HTR-8/SVneo (cell line): ENCODE measurements at regions not wholly inside any gene's neighbourhood (a gene's known extent, or its start where the extent isn't known, plus 50 kb on each side); places are given as distances from the start of the nearest gene placed in this dataset.

Source experiments
- DNase-seq: peaks from one replicate; pipeline ENCODE4 v3.0.0; 2011; ENCODE audit warnings: low spot score, mixed read lengths; ENCODE audit not compliant: insufficient read length
- FAIRE-seq: peaks from 2 replicates; lab custom pipeline; 2011; peaks lifted over from hg19 to GRCh38; lab: Jason Lieb, UNC

DNA sequence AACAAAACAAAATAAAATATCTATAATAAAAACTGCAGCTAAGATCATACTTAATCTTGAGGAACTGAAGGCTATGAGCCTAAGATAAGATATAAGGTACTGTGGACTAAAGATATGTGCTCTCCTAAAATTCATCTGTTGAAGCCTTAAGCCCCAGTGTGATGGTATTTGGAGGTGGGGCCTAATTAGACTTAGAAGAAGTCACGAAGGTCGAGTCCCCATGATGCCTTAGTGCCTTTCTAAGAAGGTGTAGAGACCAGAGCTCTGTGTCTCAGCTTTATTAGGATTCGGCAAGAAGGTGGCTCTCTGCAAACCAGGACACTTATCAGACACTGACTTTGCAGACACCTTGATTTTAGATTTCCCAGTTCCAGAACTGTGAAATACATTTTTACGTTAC is 622.0 kb upstream of the BRINP3 start:
- no peak for FAIRE-seq

GRCh38 chr1:191101960-191102359 is 624.3 kb upstream of the BRINP3 start:
- FAIRE-seq = no peak
- DNase-seq = no peak

More for the DNA sequence above, 622.0 kb upstream of the BRINP3 start:
- no peak for DNase-seq

- FAIRE-seq (no peak), DNase-seq (no peak)
Observed at GRCh38 chr1:191125950-191126349, 648.3 kb upstream of the BRINP3 start.

GRCh38 chr1:191134796-191135195 is 657.1 kb upstream of the BRINP3 start:
- DNase-seq (no peak), FAIRE-seq (no peak)

GRCh38 chr1:191140038-191140437 is 662.4 kb upstream of the BRINP3 start:
- no peak for DNase-seq
- no peak for FAIRE-seq

DNA sequence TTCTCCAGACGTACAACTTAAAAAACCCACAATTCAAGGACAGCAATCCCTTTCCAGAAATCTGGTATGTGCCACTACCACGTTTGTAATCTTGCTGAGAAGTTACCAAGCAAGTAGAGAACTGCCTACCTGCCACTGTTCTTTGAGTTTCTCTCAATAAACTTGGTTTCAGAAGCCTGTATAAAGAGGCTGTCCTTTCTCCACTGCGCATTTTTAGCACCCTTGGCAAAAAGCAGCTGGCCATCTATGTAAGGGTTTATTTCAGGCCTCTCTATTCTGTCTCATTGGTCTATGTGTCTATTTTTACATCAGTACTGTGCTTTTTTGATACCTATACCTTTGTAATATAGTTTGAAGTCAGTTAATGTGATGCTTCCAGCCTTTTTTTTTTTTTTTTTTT is 665.1 kb upstream of the BRINP3 start:
- no peak for DNase-seq
- FAIRE-seq = no peak

GRCh38 chr1:191145834-191146233 is 668.2 kb upstream of the BRINP3 start:
- FAIRE-seq (no peak), DNase-seq (no peak)

- no peak for FAIRE-seq
Observed at GRCh38 chr1:191151321-191151807, 673.7 kb upstream of the BRINP3 start.

DNA sequence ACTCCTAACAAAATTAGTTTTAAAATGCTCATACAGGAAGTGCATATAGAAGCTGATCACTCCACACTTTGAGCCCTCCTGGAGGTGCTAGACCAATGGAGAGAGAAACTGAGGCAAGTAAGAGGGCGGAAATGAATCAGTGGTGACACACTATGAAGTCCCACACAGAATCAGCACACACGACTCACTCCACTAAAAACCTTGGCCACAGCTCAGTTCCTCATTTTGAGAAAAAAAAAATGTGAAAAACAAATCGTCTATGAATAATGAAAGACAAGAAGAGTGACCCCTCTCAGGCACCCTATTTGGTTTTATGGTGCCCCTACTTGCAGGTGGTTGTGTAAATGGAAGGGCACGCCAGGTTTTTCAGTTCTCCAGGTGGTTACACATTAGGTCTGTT is 675.1 kb upstream of the BRINP3 start:
- no peak for DNase-seq

More at GRCh38 chr1:191151321-191151807, 673.7 kb upstream of the BRINP3 start:
- DNase-seq = no peak

GRCh38 chr1:191155178-191155577 is 677.5 kb upstream of the BRINP3 start:
- FAIRE-seq (no peak), DNase-seq (no peak)

More for the DNA sequence above, 675.1 kb upstream of the BRINP3 start:
- FAIRE-seq = no peak

- FAIRE-seq (no peak), DNase-seq (no peak)
Observed at GRCh38 chr1:191160837-191161236, 683.2 kb upstream of the BRINP3 start.

DNA sequence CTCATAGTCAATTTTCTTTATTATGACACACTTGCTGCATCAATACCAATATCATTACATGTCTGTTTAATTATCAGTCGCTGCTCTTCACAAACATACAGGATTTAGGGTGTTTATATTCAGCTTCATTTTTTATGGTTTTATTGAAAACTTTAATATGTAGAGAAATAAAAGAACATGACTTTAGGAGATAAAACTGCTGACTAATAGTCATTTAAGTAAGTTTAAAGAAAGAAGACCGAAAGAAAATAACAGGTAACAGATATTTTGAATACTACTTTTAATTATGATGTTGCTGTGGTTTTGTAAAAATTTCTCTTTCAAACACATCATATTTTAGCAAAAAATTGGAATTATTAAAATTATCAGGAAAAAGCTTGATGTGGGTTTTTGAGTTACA is 685.1 kb upstream of the BRINP3 start:
- FAIRE-seq = no peak
- DNase-seq = no peak

GRCh38 chr1:191163621-191164020 is 686.0 kb upstream of the BRINP3 start:
- DNase-seq = no peak
- FAIRE-seq = no peak

DNA sequence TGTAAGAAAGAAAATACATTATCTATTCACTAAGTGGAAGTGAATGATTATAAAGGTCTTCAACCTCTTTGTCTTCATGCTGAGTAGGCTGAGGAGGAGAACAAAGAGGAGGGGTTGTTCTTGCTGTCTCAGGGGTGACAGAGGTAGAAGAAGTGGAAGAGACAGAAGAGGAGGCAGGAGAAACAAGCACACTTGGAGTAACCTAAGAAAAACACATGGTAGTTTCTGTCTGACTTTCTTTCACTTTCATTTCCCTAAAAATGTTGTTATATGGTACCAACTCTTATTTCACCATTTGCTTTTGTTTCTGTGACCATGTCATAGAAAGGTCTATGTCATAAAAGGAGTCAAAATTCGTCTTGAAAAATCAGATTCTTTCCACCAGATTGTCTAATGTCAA is 696.6 kb upstream of the BRINP3 start:
- FAIRE-seq = no peak
- no peak for DNase-seq

- DNase-seq (no peak), FAIRE-seq (no peak)
Observed at GRCh38 chr1:191176131-191176530, 698.5 kb upstream of the BRINP3 start.

DNA sequence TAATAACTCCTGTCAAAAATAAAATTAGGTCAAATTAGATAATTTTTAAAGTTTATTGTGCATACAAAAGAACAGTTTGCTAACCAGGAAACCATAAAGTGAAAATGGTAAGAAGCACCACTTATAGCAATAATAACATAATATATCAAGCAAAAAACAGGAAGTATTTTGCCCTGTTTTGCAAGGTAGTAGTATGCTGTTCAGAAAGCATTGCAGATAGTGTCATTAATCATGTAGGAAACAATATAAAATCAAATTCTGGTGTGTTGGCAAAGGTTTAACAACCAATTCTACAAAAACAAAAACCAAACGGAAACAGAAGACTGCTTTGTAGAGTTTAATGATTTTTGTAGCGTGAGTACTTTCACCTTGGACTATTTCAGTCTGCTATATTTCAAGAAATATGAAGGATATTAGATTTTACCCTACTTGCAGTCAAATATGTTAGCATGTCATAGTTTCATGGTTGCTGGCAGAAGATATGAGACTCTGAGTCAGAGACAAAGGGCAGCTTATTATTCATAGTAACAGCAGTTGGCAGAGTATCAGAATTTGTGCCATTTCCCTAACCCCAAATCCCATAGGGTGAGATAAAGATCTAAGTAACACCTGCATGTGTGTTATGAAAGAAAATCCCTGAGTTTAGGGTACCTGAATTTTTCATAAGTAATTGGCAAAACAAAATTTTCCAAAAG is 729.0 kb upstream of the BRINP3 start:
- FAIRE-seq (no peak), DNase-seq (no peak)

GRCh38 chr1:191222206-191222605 is 744.5 kb upstream of the BRINP3 start:
- DNase-seq (no peak), FAIRE-seq (no peak)

DNA sequence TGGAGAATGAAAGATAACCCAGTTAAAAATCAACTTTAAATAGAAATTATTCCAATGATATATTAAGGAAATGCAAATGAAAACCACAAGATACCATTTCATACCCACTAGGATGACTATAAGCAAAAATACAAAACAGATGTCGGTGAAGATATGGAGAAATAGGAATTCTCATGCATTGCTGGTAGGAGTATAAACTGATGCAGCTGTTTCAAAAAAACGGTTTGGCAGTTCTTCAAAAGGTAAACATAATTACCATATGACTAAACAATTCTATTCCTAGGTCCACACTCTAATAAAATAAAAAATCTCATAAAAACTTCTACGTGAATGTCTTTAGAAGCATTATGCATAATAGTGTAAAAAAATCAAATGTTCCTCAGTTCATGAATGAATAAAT is 763.3 kb upstream of the BRINP3 start:
- DNase-seq (no peak), FAIRE-seq (no peak)

- FAIRE-seq = no peak
- no peak for DNase-seq
Observed at GRCh38 chr1:191255354-191256054, 777.8 kb upstream of the BRINP3 start.

DNA sequence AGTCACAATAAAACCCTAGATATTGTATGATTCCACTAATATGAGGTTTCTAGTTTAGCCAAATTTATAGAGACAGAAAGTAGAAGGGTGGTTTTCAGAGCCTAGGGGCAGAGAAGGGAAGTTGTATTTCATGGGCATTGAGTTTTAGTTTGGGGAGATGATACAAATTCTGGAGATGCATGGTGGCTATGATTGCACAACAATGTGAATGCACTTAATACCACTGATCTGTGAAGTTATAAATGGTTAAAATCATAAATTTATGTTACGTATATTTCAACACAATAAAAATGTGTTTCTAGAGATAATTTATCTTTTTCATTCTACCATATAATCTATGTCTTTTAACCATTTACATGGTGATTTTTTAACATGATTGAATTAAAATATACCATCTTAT is 779.3 kb upstream of the BRINP3 start:
- FAIRE-seq = no peak
- no peak for DNase-seq

DNA sequence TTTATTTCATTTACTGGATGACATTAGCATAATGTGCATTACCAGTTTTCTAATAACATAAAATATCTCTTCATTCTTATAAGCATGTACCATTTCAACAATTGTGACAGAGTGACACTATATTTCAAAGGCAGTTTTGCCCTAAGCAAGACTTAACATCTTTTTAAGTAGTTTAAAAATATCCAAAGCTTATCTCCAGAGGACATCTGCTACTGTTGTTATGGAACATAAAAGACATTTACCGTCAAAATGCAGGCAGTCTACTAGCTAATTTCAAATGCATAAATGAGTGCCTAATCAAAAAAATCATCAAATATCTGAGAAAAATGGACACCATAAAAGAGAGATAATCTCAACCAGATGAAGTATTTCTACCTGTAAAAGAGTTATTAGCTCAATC is 782.4 kb upstream of the BRINP3 start:
- DNase-seq (no peak), FAIRE-seq (no peak)

GRCh38 chr1:191261111-191261510 is 783.4 kb upstream of the BRINP3 start:
- FAIRE-seq (no peak), DNase-seq (no peak)
